HEK293T (cell line): ENCODE measurements at regions not wholly inside any gene's neighbourhood (a gene's known extent, or its start where the extent isn't known, plus 50 kb on each side); places are given as distances from the start of the nearest gene placed in this dataset.

Experiments
- CTBP1 ChIP-seq: fragments of 450-650 bp; IDR thresholded peaks from 2 replicates; pipeline ENCODE4 v1.6.1; 2016; ENCODE audit warnings: borderline replicate concordance
- FOXA1 ChIP-seq: fragments of 450-650 bp; IDR thresholded peaks from 2 replicates; pipeline ENCODE4 v1.6.1; 2016; ENCODE audit warnings: mild to moderate bottlenecking
- FOXK2 ChIP-seq: fragments of 450-650 bp; IDR thresholded peaks from 2 replicates; pipeline ENCODE4 v1.6.1; 2016; ENCODE audit warnings: mild to moderate bottlenecking
- L3MBTL2 ChIP-seq: fragments of 450-650 bp; conservative IDR thresholded peaks from 2 replicates; pipeline ENCODE4 v1.6.1; 2016; ENCODE audit warnings: mild to moderate bottlenecking
- NFRKB ChIP-seq: fragments of 450-650 bp; IDR thresholded peaks from 2 replicates; pipeline ENCODE4 v1.6.1; 2016; ENCODE audit warnings: mild to moderate bottlenecking, moderate library complexity
- PKNOX1 ChIP-seq: fragments of 450-650 bp; IDR thresholded peaks from 2 replicates; pipeline ENCODE4 v1.6.1; 2016
- SP1 ChIP-seq: fragments of 450-650 bp; IDR thresholded peaks from 2 replicates; pipeline ENCODE4 v1.6.1; 2017
- TARDBP ChIP-seq: fragments of 450-650 bp; IDR thresholded peaks from 2 replicates; pipeline ENCODE4 v1.6.1; 2016
- ZNF384 ChIP-seq: fragments of 450-650 bp; IDR thresholded peaks from 2 replicates; pipeline ENCODE4 v1.6.1; 2016

GRCh38 chr18:10035281-10035991 lies 121.6 kb downstream of the VAPA start:
- TF ChIP-seq SP1 (no peak), ZNF384 (no peak), NFRKB (no peak), TARDBP (no peak), PKNOX1 (no peak), FOXA1 (no peak), L3MBTL2 (no peak), CTBP1 (no peak), FOXK2 (no peak)
